HG02759 (cell line): ENCODE measurements at regions not wholly inside any gene's neighbourhood (a gene's known extent, or its start where the extent isn't known, plus 50 kb on each side); places are given as distances from the start of the nearest gene placed in this dataset.
"Not testable (repeated sequence)": the region's sequence is repeated elsewhere in the genome, so short reads cannot be mapped to it uniquely, and the experiment has no call there.

Experiments used
- ATAC-seq: cut with Tn5 transposase; IDR thresholded peaks from one replicate; pipeline ENCODE4 v1.9.1; 2021; ENCODE audit warnings: mild to moderate bottlenecking, moderate library complexity; ENCODE audit not compliant: unreplicated experiment

DNA sequence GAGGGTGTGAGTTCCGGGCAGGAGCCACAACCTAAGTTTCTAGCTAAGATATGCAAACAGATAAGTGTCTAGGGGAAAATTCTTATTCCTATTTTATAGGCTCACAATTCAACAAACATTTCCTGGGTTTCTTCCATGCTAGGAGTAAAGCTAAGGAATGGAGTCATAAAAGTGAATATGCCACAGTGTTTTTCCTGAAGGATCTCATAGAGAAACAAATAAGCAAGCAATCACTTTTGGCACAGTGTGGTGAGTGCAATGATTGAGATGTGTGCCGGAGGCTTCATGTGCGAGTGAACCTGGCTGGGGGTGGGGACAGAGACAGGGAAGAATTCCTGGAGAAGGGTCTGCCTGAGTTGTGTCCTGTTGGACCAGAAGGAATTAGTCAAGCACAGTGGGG lies 147.4 kb downstream of the TENT5C start:
- no peak for ATAC-seq

GRCh38 chr1:117753652-117754051 lies 147.8 kb downstream of the TENT5C start:
- no peak for ATAC-seq

DNA sequence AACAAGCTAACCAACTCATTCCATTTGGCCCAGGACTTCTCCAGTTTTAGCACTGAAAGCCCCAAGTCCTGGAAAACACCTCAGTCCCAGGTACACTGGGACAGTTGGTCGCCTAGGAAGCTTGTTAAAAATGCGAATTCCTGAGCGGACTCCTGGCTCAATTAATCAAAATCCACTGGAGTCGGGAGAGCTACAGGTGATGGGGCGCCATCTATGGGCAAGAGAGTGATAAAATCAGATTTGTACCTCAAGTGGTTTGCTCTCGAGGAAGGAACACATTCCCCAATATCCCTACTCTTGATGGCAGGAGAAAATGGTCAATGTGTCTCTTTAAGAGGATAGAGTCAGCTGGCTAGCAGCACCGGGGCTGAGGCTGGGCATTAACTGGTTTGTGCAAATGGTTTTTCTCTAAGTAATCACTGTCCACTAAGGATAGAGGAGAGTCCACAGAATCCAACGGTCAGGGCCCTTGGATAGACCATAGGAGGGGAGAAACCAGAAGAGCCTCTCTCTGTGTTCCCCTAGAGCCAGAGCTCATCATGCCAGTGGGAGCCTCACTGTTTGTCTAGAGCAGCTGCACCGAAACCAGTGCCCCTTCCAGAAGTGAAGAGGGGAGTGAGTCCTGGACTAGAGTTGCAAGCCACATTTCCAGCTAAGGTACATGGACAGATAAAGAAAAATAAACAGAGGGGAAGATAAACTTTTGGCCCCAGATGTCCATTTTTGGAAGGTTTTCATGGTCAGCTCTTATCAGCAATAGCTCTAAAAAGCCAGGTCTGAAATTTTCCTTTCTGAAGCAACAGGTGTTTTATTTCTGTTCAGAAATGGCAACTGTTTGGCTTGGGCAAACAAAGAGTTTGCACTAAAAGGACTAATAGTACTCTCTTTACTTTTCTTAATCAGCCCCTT lies 148.5 kb downstream of the TENT5C start:
- ATAC-seq = no peak

GRCh38 chr1:117757668-117758067 lies 151.8 kb downstream of the TENT5C start:
- no peak for ATAC-seq

GRCh38 chr1:117758444-117759316 lies 152.8 kb downstream of the TENT5C start:
- peak; percentile 92 for ATAC-seq

- ATAC-seq = no peak
These were observed 153.7 kb downstream of the TENT5C start for GRCh38 chr1:117759535-117759934.

DNA sequence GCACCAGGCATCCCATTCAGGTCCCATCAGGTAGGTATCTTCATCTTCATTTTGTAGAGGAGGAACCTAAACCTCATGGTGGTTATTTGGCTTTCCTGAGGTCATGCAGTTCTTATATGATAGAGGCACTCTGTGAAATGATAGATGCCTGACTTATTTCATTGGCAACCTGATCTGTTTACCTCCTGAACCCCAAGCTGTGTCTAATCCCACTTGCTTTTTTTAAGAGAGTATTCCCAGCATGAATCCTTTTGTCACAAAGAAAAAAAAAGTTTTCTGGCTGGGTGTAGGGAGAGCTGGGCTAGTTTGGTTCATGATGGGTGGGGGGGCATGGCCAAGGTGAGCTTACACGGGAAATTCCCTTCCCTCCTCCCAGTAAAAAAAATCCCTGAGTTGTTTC lies 154.2 kb downstream of the TENT5C start:
- no peak for ATAC-seq

DNA sequence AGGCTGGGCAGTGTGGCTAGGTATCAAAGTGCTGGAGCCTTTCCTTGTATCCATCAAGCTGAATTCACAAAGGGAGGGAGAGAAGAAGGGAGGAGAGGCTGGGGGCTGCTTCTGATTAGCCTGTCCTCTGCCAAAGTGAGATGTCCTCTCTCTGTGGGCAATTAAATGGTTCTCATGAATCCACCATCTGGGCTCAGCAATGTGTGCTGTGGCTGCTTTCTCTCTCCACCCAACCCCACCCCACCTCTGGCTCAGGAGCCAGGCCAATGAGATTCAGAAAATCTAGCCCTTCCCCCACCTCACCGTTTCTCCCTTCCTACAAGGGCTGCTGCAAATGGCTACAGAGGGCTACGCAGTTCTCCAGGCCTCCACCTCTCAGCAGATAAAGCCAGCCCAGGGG lies 154.6 kb downstream of the TENT5C start:
- ATAC-seq = no peak

DNA sequence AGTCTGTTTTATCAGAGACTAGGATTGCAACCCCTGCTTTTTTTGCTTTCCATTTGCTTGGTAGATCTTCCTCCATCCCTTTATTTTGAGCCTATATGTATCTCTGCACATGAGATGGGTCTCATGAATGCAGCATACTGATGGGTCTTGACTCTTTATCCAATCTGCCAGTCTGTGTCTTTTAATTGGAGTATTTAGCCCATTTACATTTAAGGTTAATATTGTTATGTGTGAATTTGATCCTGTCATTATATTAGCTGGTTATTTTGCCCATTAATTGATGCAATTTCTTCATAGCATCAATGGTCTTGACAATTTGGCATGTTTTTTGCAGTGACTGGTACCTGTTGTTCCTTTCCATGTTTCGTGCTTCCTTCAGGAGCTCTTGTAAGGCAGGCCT lies 161.7 kb downstream of the GDAP2 start:
- not testable (repeated sequence) for ATAC-seq

DNA sequence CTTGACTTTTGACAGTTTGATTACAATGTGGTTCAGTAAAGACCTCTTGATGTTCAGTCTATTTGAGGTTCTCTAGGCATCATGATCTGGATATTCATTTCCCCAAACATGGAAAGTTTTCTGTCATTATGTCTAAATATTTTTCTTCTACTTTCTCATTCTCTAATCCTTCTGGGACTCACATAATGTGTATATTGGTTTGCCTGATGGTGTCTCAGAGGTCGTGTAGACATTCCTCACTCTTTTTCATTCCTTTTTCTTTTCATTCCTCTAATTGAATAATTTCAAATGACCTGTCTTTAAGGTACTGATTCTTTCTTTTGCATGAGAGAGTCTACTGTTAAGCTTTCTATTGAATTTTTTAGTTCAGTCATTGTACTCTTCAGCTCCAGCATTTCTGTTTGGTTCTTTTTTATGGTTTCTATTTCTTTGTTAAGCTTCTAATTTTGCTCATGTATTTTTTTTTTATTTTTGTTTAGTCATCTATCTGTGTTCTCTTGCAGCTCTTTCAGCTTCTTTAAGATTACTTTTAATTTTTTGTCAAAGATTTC lies 158.4 kb downstream of the GDAP2 start:
- ATAC-seq = no peak

- ATAC-seq = no peak
These were observed 150.1 kb downstream of the GDAP2 start for GRCh38 chr1:117779364-117779763.

DNA sequence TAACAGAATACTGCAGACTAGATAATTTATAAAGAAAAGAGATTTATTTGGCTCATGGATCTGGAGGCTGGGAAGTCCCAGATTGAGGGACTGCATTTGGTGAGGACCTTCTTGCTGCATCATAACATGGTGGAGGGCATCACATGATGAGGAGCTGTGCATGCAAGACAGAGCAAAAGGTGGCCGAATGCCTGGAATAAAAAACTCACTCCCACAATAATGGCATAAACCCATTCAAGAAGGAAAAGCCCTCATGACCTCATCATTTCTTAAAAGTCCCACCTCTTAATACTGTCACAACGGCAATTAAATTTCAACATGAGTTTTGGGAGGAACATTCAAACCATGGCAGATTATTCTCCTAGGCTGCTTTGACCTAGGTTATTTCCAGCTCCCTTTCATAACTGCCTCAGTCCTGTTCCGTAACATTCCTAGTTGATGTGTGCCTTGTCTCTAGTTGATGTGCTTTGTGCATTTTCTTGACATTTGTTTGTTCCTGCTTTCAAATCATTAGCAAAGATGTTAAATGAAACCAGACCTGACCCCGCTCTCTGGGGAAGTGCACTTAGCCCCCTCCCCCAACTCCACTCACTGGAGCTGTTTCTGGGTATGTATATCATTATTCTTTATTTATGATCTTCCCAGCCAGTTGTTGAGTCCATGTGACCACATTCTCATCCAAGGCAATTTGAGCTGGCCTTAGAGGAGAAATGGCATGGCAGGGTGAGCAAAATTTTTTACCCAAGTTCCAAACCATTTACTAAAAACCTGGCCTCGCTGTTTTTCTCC lies 148.5 kb downstream of the GDAP2 start:
- no peak for ATAC-seq

GRCh38 chr1:117782056-117782455 lies 147.4 kb downstream of the GDAP2 start:
- ATAC-seq = no peak

DNA sequence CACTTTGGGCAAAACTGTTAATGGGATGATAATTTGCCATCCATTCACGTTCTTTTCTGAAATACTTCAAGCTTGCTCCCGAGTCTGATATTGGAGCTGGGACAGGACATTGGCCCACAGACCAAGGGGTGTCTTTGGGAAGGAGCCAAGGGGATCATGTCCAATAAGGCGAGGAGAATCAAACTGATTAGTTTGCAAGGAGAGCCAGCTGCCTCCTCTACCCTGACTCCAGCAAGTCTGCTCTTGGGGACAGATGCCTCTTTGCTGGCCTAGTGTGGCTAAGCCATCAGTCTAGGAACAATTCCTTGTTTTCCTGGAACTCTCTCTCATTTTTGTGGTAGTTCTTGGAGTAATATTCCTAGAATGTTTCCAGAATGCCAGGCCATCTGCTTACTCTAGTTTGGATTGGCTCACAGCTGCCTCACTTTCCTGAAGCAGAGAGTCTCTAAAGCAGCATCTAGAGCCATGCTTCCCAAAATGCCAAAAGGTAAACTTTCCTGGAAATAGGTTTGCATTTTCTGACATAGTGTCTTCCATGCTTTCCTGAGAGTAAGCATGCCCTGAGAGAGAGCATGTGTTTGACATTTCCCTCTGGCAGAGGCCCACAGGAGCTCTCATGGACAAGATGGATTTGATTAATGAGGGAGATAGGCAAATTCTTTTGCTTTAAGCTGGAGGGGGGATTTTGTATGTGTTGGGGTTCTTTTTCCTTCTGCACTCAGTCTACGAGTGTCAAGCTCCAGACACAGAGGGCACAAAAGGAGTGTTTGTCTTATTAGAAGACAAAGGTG lies 145.6 kb downstream of the GDAP2 start:
- ATAC-seq = no peak

- ATAC-seq = no peak
These were observed 141.4 kb downstream of the GDAP2 start for GRCh38 chr1:117788014-117788413.

GRCh38 chr1:117793413-117793812 lies 136.0 kb downstream of the GDAP2 start:
- ATAC-seq = no peak

DNA sequence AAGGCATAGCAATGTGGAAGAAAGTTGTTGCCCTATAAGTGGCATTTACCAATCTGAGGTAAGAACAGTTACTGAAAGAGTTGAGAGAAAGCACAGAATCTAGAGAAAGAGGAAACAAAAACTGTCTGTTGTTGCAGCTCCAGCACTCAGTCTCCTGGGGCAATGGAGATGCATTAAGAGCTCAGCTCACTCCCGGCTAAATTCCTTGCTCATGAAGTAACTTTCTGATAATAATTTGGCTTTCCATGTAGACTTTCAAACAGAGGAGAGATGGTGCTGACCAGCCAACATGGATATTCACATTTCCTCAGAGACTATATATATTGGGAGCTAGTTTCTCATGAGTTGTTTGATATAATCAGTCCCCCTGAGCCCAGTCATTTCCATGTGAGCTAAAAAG lies 135.3 kb downstream of the GDAP2 start:
- ATAC-seq = no peak

- ATAC-seq = no peak
These were observed 134.2 kb downstream of the GDAP2 start for GRCh38 chr1:117795190-117795589.

DNA sequence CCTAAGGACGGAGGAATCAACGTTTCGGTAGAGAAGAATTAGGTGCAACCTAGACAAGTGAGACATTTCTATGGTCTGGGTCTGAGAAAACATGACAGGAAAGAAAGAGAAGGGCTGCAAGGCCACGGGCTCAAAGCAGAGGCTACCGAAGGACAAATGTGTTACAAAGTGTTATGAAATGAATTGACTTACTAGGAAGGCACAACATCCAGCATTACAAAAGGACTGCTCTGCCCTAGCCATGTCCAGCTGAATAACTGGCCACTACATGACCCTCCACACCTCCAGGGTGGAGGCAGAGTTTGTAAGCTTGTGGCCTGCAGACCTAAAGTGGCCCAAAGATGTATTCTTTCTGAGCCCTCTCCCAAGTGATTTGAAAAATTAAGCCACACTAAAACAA lies 133.6 kb downstream of the GDAP2 start:
- no peak for ATAC-seq

- no peak for ATAC-seq
These were observed 133.2 kb downstream of the GDAP2 start for GRCh38 chr1:117796226-117796625.
